Cerebellar nuclear complex (tissue), 1 donor: ENCODE measurements at regions not wholly inside any gene's neighbourhood (a gene's known extent, or its start where the extent isn't known, plus 50 kb on each side); places are given as distances from the start of the nearest gene placed in this dataset.

Experiments
- DNase-seq, 2 experiments: peaks; one replicate each; lab custom pipeline; 2025; lab: John Stamatoyannopoulos, UW

GRCh38 chr5:20555034-20555433, 567.0 kb upstream of the CDH18 start:
- DNase-seq, result no peak

- DNase-seq, result no peak
Observed at GRCh38 chr5:20554001-20554400, 566.0 kb upstream of the CDH18 start.

GRCh38 chr5:20537911-20538703, 550.1 kb upstream of the CDH18 start:
- no peak for DNase-seq

- no peak for DNase-seq
Observed at GRCh38 chr5:20536813-20537212, 548.8 kb upstream of the CDH18 start.

GRCh38 chr5:20536341-20536740, 548.3 kb upstream of the CDH18 start:
- DNase-seq, result no peak

GRCh38 chr5:20528471-20528870, 540.5 kb upstream of the CDH18 start:
- DNase-seq, result no peak

- no peak for DNase-seq
Observed at GRCh38 chr5:20524991-20525529, 537.1 kb upstream of the CDH18 start.

GRCh38 chr5:20522905-20523482, 535.0 kb upstream of the CDH18 start:
- DNase-seq, result peak in 1 of 2 experiments; percentile 16

GRCh38 chr5:20515606-20516005, 527.6 kb upstream of the CDH18 start:
- DNase-seq, result no peak

GRCh38 chr5:20514145-20514544, 526.1 kb upstream of the CDH18 start:
- no peak for DNase-seq

GRCh38 chr5:20500546-20500945, 512.5 kb upstream of the CDH18 start:
- no peak for DNase-seq

- no peak for DNase-seq
Observed at GRCh38 chr5:20498926-20499325, 510.9 kb upstream of the CDH18 start.

GRCh38 chr5:20498102-20498501, 510.1 kb upstream of the CDH18 start:
- no peak for DNase-seq

GRCh38 chr5:20497356-20497755, 509.4 kb upstream of the CDH18 start:
- DNase-seq, result no peak

GRCh38 chr5:20494706-20495105, 506.7 kb upstream of the CDH18 start:
- peak in 1 of 2 experiments; percentile 14 for DNase-seq

- no peak for DNase-seq
Observed at GRCh38 chr5:20486826-20487225, 498.8 kb upstream of the CDH18 start.

- DNase-seq, result no peak
Observed at GRCh38 chr5:20476016-20476415, 488.0 kb upstream of the CDH18 start.

GRCh38 chr5:20470997-20471396, 483.0 kb upstream of the CDH18 start:
- DNase-seq, result no peak

- no peak for DNase-seq
Observed at GRCh38 chr5:20469792-20470191, 481.8 kb upstream of the CDH18 start.

GRCh38 chr5:20469390-20469789, 481.4 kb upstream of the CDH18 start:
- DNase-seq, result no peak

GRCh38 chr5:20466512-20466911, 478.5 kb upstream of the CDH18 start:
- no peak for DNase-seq

GRCh38 chr5:20463206-20463605, 475.2 kb upstream of the CDH18 start:
- DNase-seq, result no peak

GRCh38 chr5:20446121-20446520, 458.1 kb upstream of the CDH18 start:
- no peak for DNase-seq
